Testis (tissue), 2 donors: ENCODE measurements at regions not wholly inside any gene's neighbourhood (a gene's known extent, or its start where the extent isn't known, plus 50 kb on each side); places are given as distances from the start of the nearest gene placed in this dataset.

Experiments used
- POLR2A ChIP-seq: fragments of 450-650 bp; IDR thresholded peaks from one replicate; pipeline ENCODE4 v1.6.1; 2017; ENCODE audit warnings: antibody characterized with exemption, mild to moderate bottlenecking, moderate library complexity
- TF ChIP-seq, protein P1 (sequence below), 3 experiments: fragments of 450-650 bp in 2 of 3; fragments of 200-600 bp in 1 of 3; sonication (generic) in 1 of 3; IDR thresholded peaks; one replicate each; pipeline ENCODE4 v1.5.1; 2016 to 2019; ENCODE audit warnings: antibody characterized with exemption in 3 of 3, mild to moderate bottlenecking in 2 of 3, moderate library complexity in 1 of 3

- TF ChIP-seq, protein P1, sequence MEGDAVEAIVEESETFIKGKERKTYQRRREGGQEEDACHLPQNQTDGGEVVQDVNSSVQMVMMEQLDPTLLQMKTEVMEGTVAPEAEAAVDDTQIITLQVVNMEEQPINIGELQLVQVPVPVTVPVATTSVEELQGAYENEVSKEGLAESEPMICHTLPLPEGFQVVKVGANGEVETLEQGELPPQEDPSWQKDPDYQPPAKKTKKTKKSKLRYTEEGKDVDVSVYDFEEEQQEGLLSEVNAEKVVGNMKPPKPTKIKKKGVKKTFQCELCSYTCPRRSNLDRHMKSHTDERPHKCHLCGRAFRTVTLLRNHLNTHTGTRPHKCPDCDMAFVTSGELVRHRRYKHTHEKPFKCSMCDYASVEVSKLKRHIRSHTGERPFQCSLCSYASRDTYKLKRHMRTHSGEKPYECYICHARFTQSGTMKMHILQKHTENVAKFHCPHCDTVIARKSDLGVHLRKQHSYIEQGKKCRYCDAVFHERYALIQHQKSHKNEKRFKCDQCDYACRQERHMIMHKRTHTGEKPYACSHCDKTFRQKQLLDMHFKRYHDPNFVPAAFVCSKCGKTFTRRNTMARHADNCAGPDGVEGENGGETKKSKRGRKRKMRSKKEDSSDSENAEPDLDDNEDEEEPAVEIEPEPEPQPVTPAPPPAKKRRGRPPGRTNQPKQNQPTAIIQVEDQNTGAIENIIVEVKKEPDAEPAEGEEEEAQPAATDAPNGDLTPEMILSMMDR (IDR thresholded peaks at IDR 0.05), result no peak
- no peak for TF ChIP-seq POLR2A
Observed at GRCh38 chr6:9554323-9554722, 860.6 kb downstream of the TFAP2A start.
